ENCODE measurements at regions not wholly inside any gene's neighbourhood (a gene's known extent, or its start where the extent isn't known, plus 50 kb on each side); places are given as distances from the start of the nearest gene placed in this dataset.
A peak's percentile ranks its signal among the peaks of the same experiment; 100 is the strongest.

DNA sequence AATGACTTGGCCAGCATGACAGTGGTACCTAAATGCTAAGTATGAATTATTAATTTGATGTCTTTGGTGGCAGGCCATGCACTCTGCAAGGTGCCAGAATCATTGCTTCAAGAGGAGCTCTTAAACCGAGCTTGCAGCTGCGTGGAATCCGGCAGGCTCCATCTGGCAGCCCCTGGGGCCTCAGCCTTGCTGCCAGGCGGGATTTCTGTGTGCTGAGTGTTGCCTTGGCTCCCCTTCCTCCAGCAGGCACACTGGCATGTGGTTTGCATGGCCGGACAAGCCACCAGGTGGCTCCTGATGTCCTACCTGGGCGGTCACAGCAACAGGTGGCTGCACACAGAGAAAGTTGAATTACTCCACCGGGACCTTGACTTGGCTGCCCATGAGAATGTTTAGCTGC, 155.4 kb downstream of the URB2 start:
- no peak overlapping the region for H3K4ac ChIP-seq (replicated peaks; ENCODE audit: insufficient read length, low read depth, low read length)
- H4K5ac ChIP-seq (ENCODE audit: insufficient read length, low read depth, low read length), result no peak overlapping the region
- H2BK120ac ChIP-seq (replicated peaks; ENCODE audit: low read depth, low read length), result no peak overlapping the region
- no peaks in the 10 kb centered on the region for H3K36me3 ChIP-seq (ENCODE audit: control insufficient read depth in 2 of 4, insufficient read depth in 4 of 4, low read length in 3 of 4)
- H3K27ac ChIP-seq (ENCODE audit: low read depth, low read length), result no peak overlapping the region
- no peak for DNase-seq (ENCODE audit: low read depth in 1 of 2, low spot score in 2 of 2)
- ChIA-PET POLR2A (ENCODE audit: partially characterized antibody) (no interaction called here), CTCF (ENCODE audit: partially characterized antibody) (interaction anchor here (0.7 kb wide), 1 partner anchor 54 kb away, joined by 3 read pairs; no protein-coding TSS in a partner anchor)
- H3K56ac ChIP-seq (replicated peaks; ENCODE audit: insufficient read length, low read depth, low read length), result no peak overlapping the region
- no peak overlapping the region for H2AK5ac ChIP-seq (ENCODE audit: low read depth, low read length)
- H2BK15ac ChIP-seq (ENCODE audit: low read length), result no peak overlapping the region
- no peak overlapping the region for H2BK12ac ChIP-seq (ENCODE audit: low read depth, low read length)
- no peak overlapping the region for H4K91ac ChIP-seq (replicated peaks; ENCODE audit: insufficient read length, low read length)
- 74% methylated on average over 7 of the region's 7 CpGs; no CpG with 5 or more reads in 1 of the 2 experiments for WGBS, 2 experiments (ENCODE audit: extremely low coverage in 1 of 2, insufficient coverage in 1 of 2, insufficient read length in 1 of 2, insufficient replicate concordance in 2 of 2, low coverage in 1 of 2, low lambda C conversion rate in 2 of 2, missing lambda C conversion rate in 1 of 2)
- no peak overlapping the region for H3K23ac ChIP-seq (ENCODE audit: insufficient read length)
- H2AFZ ChIP-seq (ENCODE audit: low read length), result no peak overlapping the region
- no peak overlapping the region for H2BK5ac ChIP-seq (ENCODE audit: low read depth, low read length)
- peaks cover 1 to 6% of the 10 kb centered on the region in 2 experiments; a peak in 2 of 4 replicates for H3K9me3 ChIP-seq (ENCODE audit: insufficient read depth in 2 of 2, low read depth in 1 of 2, low read length in 1 of 2)
- no peak for FAIRE-seq
- H3K23me2 ChIP-seq (ENCODE audit: low read depth, low read length), result no peaks in the 10 kb centered on the region
- H3K14ac ChIP-seq (ENCODE audit: insufficient read length), result no peak overlapping the region
- no peak overlapping the region for H3K9ac ChIP-seq (replicated peaks in 1 of 4; ENCODE audit: extremely low read depth in 1 of 4, low read depth in 3 of 4, low read length in 3 of 4)
- no peak overlapping the region for H3K4me3 ChIP-seq (ENCODE audit: extremely low read depth in 1 of 4, insufficient read depth in 2 of 4, low read depth in 3 of 4, low read length in 4 of 4)
- no peaks in the 10 kb centered on the region for H4K20me1 ChIP-seq (replicated peaks in 1 of 2; ENCODE audit: control insufficient read depth in 1 of 2, insufficient read depth in 2 of 2, low read length in 2 of 2)
- H3K4me2 ChIP-seq (ENCODE audit: insufficient read depth in 1 of 2, low read depth in 2 of 2, low read length in 2 of 2), result no peak overlapping the region
- no peaks in the 10 kb centered on the region for H3K4me1 ChIP-seq (replicated peaks in 1 of 4; ENCODE audit: control insufficient read depth in 3 of 4, insufficient read depth in 4 of 4, low read length in 3 of 4)
- no peaks in the 10 kb centered on the region for H3K79me2 ChIP-seq (ENCODE audit: control insufficient read depth in 1 of 2, insufficient read depth in 2 of 2, low read length in 2 of 2)
- H3K27me3 ChIP-seq (replicated peaks in 1 of 4; ENCODE audit: control insufficient read depth in 3 of 4, extremely low read depth in 1 of 4, insufficient read depth in 3 of 4, low read length in 3 of 4), result no peaks in the 10 kb centered on the region
- no peak overlapping the region for H4K8ac ChIP-seq (ENCODE audit: extremely low read depth, insufficient read depth, low read length)
- no peaks in the 10 kb centered on the region for H3K79me1 ChIP-seq (ENCODE audit: low read depth, low read length)
- no peak overlapping the region for H2BK20ac ChIP-seq (ENCODE audit: low read length)
- H3K18ac ChIP-seq (ENCODE audit: extremely low read depth, low read length), result no peak overlapping the region
- TF ChIP-seq ZNF274 (IDR thresholded peaks at IDR 0.05; ENCODE audit: borderline replicate concordance, extremely low read depth, low read length) (no peak), JUN (IDR thresholded peaks at IDR 0.05; ENCODE audit: low read depth, low read length) (no peak), E2F6 (IDR thresholded peaks at IDR 0.05) (peak; percentile 40; the same call in 1 of the 2 replicates), PHF8 (conservative IDR thresholded peaks at IDR 0.05; ENCODE audit: low read depth, low read length) (no peak)
